ENCODE measurements at regions not wholly inside any gene's neighbourhood (a gene's known extent, or its start where the extent isn't known, plus 50 kb on each side); places are given as distances from the start of the nearest gene placed in this dataset.
A peak's percentile ranks its signal among the peaks of the same experiment; 100 is the strongest.
"Not testable (repeated sequence)": the region's sequence is repeated elsewhere in the genome, so short reads cannot be mapped to it uniquely, and the experiment has no call there.

DNA sequence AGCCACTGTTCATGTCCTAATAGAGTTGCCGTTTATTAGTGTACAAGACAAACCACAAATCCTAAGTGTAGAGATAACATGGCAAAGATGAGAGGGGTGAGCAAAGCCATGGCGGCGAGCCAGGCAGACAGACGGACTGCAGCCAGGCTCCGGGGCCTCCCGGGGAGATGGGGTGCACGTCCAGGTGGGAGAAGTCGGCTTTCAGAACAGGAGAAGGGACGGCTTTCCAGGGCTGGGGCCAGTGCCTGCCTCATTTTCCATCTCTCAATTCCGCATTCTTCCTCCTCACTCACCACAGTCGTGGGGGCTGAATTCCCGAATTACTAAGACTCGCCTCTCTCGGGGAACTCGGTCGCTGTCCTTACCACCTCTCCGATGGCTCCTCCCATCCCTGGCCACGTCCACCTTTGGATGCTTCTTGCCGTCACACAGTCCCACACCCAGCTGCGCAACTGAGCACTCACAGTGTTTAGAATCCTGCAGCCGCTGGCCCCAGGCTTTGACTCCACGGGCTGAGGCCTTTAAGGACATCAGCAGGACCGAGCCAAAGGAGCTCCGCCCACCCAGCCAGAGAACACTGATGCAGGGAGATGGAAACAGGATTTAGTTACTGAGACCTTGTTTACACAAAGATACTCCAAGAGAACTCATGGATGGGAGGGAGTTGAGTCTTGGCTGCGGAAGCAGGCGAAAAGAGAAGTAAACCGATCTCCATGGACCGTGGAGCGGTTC is 59.7 kb downstream of the RNF112 start:
- FAIRE-seq = no peak

DNA sequence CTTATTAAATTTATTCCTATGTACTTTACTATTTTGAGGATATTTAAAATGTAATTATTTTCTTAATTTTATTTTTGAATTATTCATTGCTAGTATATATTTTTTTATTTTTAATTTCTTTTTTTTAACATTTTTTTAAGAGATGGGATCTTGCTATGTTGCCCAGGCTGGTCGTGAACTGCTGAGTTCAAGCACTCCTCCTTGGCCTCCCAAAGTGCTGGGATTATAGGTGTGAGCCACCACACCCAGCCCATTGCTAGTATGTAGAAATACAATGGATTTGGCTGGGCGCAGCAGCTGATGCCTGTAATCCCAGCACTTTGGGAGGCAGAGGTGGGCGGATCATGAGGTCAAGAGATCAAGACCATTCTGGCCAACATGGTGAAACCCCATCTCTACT is 59.2 kb upstream of the SLC47A1 start:
- not testable (repeated sequence) for DNase-seq; H3K4me3 ChIP-seq (ENCODE audit: low read depth in 1 of 3, low read length in 3 of 3); H3K27ac ChIP-seq (ENCODE audit: low read depth in 1 of 3, low read length in 2 of 3); H3K27me3 ChIP-seq (ENCODE audit: control insufficient read depth in 3 of 3, insufficient read depth in 3 of 3, low read length in 3 of 3); H3K9me3 ChIP-seq (ENCODE audit: control insufficient read depth in 2 of 2, insufficient read depth in 1 of 2, low read depth in 1 of 2, low read length in 1 of 2); H3K4me1 ChIP-seq (ENCODE audit: control insufficient read depth in 3 of 3, insufficient read depth in 2 of 3, low read depth in 1 of 3, low read length in 2 of 3); FAIRE-seq; H3K36me3 ChIP-seq (ENCODE audit: control insufficient read depth in 3 of 3, insufficient read depth in 2 of 3, low read depth in 1 of 3, low read length in 3 of 3)
- 76 to 93% (median 87%) methylated on average over 3 of the region's 3 CpGs for WGBS, 3 donors

More for the DNA sequence above, 59.7 kb downstream of the RNF112 start:
- Histone ChIP-seq H3K4me3 (ENCODE audit: low read depth in 1 of 3, low read length in 3 of 3) (peak overlapping the region in 1 of 3 donors; percentile 24), H3K36me3 (ENCODE audit: control insufficient read depth in 3 of 3, insufficient read depth in 2 of 3, low read depth in 1 of 3, low read length in 3 of 3) (no peaks in the 10 kb centered on the region), H3K27ac (ENCODE audit: low read depth in 1 of 3, low read length in 2 of 3) (peak overlapping the region in 2 of 3 donors; percentile 70 to 84), H3K9me3 (ENCODE audit: control insufficient read depth in 2 of 2, insufficient read depth in 1 of 2, low read depth in 1 of 2, low read length in 1 of 2) (no peaks in the 10 kb centered on the region), H3K4me1 (ENCODE audit: control insufficient read depth in 3 of 3, insufficient read depth in 2 of 3, low read depth in 1 of 3, low read length in 2 of 3) (peaks cover 0 to 4% (median 0%) of the 10 kb centered on the region in 3 donors), H3K27me3 (ENCODE audit: control insufficient read depth in 3 of 3, insufficient read depth in 3 of 3, low read length in 3 of 3) (peaks cover 0 to 2% (median 0%) of the 10 kb centered on the region in 3 donors)
- DNase-seq = peak in 1 of 2 donors; percentile 38
- 51 to 63% (median 53%) methylated on average over 29 of the region's 29 CpGs for WGBS, 3 donors

DNA sequence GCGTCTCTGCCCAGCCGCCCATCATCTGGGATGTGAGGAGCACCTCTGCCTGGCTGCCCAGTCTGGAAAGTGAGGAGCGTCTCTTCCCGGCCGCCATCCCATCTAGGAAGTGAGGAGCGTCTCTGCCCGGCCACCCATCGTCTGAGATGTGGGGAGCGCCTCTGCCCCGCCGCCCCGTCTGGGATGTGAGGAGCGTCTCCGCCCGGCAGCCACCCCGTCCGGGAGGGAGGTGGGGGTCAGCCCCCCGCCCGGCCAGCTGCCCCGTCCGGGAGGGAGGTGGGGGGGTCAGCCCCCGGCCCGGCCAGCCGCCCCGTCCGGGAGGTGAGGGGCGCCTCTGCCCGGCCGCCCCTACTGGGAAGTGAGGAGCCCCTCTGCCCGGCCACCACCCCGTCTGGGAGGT is 57.9 kb upstream of the SLC47A1 start:
- not testable (repeated sequence) for FAIRE-seq; H3K27ac ChIP-seq (ENCODE audit: low read depth in 1 of 3, low read length in 2 of 3); H3K4me1 ChIP-seq (ENCODE audit: control insufficient read depth in 3 of 3, insufficient read depth in 2 of 3, low read depth in 1 of 3, low read length in 2 of 3); H3K36me3 ChIP-seq (ENCODE audit: control insufficient read depth in 3 of 3, insufficient read depth in 2 of 3, low read depth in 1 of 3, low read length in 3 of 3); DNase-seq; H3K4me3 ChIP-seq (ENCODE audit: low read depth in 1 of 3, low read length in 3 of 3); H3K9me3 ChIP-seq (ENCODE audit: control insufficient read depth in 2 of 2, insufficient read depth in 1 of 2, low read depth in 1 of 2, low read length in 1 of 2); H3K27me3 ChIP-seq (ENCODE audit: control insufficient read depth in 3 of 3, insufficient read depth in 3 of 3, low read length in 3 of 3)
- 94 to 99% (median 94%) methylated on average over 12 to 31 of the region's 31 CpGs for WGBS, 3 donors

DNA sequence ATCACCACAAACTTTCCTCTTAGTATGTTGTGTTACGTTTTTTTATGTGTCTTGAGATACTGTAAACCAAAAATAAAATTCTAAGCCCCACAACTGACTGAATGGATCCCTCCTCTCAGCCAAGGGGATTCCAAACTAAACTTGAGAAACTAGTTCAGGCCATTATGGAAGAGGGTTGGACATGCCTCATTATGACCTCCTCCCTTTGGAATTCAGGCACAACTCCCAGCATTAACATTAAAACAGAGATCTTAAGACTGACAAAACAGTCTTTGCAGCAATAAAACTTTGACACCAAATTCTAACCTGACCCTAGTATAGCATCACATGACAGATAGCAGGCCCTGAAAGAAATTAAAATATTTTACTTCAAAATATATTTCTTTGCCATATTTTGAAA is 51.1 kb upstream of the SLC47A1 start:
- Histone ChIP-seq H3K9me3 (ENCODE audit: control insufficient read depth in 2 of 2, insufficient read depth in 1 of 2, low read depth in 1 of 2, low read length in 1 of 2) (no peaks in the 10 kb centered on the region), H3K4me1 (ENCODE audit: control insufficient read depth in 3 of 3, insufficient read depth in 2 of 3, low read depth in 1 of 3, low read length in 2 of 3) (no peaks in the 10 kb centered on the region), H3K36me3 (ENCODE audit: control insufficient read depth in 3 of 3, insufficient read depth in 2 of 3, low read depth in 1 of 3, low read length in 3 of 3) (no peaks in the 10 kb centered on the region), H3K27ac (ENCODE audit: low read depth in 1 of 3, low read length in 2 of 3) (no peak overlapping the region), H3K27me3 (ENCODE audit: control insufficient read depth in 3 of 3, insufficient read depth in 3 of 3, low read length in 3 of 3) (no peaks in the 10 kb centered on the region), H3K4me3 (ENCODE audit: low read depth in 1 of 3, low read length in 3 of 3) (no peak overlapping the region)
- no peak for FAIRE-seq
- 53 to 76% (median 56%) methylated on average over 1 of the region's 1 CpG for WGBS, 3 donors
- DNase-seq = no peak

Measured in small intestine (tissue), 7 donors.